ENCODE measurements at regions not wholly inside any gene's neighbourhood (a gene's known extent, or its start where the extent isn't known, plus 50 kb on each side); places are given as distances from the start of the nearest gene placed in this dataset.
"Not testable (repeated sequence)": the region's sequence is repeated elsewhere in the genome, so short reads cannot be mapped to it uniquely, and the experiment has no call there.

DNA sequence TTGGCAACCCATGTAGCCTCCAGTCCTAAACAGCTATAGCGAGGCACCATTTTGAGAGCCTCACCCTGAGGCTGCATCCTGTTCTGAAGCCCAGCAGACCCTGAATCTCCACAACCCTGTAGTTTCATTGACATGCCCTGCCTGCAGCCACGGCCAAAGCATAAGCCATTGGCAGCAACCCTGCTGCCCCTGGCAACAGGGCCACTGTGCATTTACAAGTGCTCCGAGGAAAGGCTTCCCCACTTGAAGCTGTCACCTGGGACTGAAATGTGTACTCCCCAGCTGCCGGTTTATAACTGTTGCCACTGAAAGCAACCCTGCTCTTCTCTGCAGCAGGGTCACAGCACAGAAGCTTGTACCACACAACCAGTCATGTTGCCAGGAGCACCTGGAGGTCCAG, 124.2 kb upstream of the OLFM3 start:
- no peak for DNase-seq (ENCODE audit: low read depth, low spot score)
- Histone ChIP-seq H3K27ac (ENCODE audit: low read depth, low read length) (no peak overlapping the region), H3K27me3 (ENCODE audit: control insufficient read depth, insufficient read depth, low read length) (no peaks in the 10 kb centered on the region), H3K9me3 (ENCODE audit: control insufficient read depth, insufficient read depth, low read length) (peaks cover 12% of the 10 kb centered on the region), H3K4me3 (ENCODE audit: low read depth, low read length) (no peak overlapping the region)
- POLR2A ChIA-PET = no interaction called here
- TF ChIP-seq, protein P1, sequence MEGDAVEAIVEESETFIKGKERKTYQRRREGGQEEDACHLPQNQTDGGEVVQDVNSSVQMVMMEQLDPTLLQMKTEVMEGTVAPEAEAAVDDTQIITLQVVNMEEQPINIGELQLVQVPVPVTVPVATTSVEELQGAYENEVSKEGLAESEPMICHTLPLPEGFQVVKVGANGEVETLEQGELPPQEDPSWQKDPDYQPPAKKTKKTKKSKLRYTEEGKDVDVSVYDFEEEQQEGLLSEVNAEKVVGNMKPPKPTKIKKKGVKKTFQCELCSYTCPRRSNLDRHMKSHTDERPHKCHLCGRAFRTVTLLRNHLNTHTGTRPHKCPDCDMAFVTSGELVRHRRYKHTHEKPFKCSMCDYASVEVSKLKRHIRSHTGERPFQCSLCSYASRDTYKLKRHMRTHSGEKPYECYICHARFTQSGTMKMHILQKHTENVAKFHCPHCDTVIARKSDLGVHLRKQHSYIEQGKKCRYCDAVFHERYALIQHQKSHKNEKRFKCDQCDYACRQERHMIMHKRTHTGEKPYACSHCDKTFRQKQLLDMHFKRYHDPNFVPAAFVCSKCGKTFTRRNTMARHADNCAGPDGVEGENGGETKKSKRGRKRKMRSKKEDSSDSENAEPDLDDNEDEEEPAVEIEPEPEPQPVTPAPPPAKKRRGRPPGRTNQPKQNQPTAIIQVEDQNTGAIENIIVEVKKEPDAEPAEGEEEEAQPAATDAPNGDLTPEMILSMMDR (IDR thresholded peaks at IDR 0.05; ENCODE audit: low read depth, low read length) = no peak
- CTCF ChIA-PET = no interaction called here

DNA sequence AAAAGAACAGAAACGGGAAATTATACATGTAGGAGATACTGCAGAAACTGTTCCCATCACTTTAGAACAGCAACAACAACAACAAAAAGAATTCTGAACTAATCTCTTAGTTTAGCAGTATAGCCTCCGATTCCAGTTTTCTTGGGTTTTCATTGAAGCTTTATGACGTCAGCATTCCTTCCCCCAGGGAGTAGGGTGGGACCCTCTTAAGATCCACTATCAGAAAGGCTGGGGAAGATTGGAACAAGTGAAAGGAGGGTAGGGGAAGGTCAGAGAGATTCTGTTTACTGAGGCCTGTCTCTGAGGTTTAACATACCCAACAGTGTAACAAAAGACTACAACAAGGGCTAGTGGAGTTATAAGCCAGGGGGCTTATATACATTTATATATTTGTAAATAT, 121.4 kb upstream of the OLFM3 start:
- Histone ChIP-seq H3K9me3 (ENCODE audit: control insufficient read depth, insufficient read depth, low read length) (peaks cover 8% of the 10 kb centered on the region), H3K4me3 (ENCODE audit: low read depth, low read length) (no peak overlapping the region), H3K27ac (ENCODE audit: low read depth, low read length) (no peak overlapping the region), H3K27me3 (ENCODE audit: control insufficient read depth, insufficient read depth, low read length) (no peaks in the 10 kb centered on the region)
- TF ChIP-seq, protein P1 (IDR thresholded peaks at IDR 0.05; ENCODE audit: low read depth, low read length) = no peak
- CTCF ChIA-PET = no interaction called here
- POLR2A ChIA-PET = no interaction called here
- DNase-seq (ENCODE audit: low read depth, low spot score) = no peak

DNA sequence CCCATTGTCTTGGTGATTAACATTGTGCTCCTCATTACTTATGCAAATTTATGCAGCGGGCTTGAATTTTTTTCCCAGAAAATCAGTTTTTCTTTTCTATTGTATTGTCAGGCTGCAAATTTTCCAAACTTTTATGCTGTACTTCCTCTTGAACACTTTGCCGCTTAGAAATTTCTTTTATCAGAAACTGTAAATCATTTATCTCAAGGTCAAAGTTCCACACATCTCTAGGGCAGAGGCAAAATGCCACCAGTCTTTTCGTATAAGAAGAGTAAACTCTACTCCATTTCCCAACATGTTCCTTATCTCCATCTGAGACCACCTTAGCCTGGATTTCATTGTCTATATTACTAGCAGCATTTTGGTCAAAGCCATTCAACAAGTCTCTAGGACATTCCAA, 113.9 kb upstream of the OLFM3 start:
- CTCF ChIA-PET = no interaction called here
- H3K4me3 ChIP-seq (ENCODE audit: low read depth, low read length) = no peak overlapping the region
- DNase-seq (ENCODE audit: low read depth, low spot score) = no peak
- TF ChIP-seq, protein P1 (IDR thresholded peaks at IDR 0.05; ENCODE audit: low read depth, low read length) = no peak
- no peaks in the 10 kb centered on the region for H3K27me3 ChIP-seq (ENCODE audit: control insufficient read depth, insufficient read depth, low read length)
- no peaks in the 10 kb centered on the region; the same call in 1 of the 2 replicates for H3K9me3 ChIP-seq (ENCODE audit: control insufficient read depth, insufficient read depth, low read length)
- H3K27ac ChIP-seq (ENCODE audit: low read depth, low read length) = no peak overlapping the region
- POLR2A ChIA-PET = no interaction called here

DNA sequence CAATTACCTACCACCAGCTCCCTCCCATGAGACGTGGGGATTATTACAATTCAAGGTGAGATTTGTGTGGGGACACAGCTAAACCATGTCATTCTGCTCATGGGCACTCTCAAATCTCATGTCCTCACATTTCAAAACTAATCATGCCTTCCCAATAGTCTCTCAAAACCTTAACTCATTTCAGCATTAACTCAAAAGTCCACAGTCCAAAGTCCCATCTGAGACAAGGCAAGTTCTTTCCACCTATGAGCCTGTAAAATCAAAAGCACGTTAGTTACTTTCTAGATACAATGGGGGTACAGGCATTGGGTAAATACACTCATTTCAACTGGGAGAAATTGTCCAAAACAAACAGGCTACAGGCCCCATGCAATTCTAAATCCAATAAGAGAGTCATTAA, 112.8 kb upstream of the OLFM3 start:
- H3K27ac ChIP-seq (ENCODE audit: low read depth, low read length); H3K4me3 ChIP-seq (ENCODE audit: low read depth, low read length); POLR2A ChIA-PET; H3K9me3 ChIP-seq (ENCODE audit: control insufficient read depth, insufficient read depth, low read length); CTCF ChIA-PET; H3K27me3 ChIP-seq (ENCODE audit: control insufficient read depth, insufficient read depth, low read length); DNase-seq (ENCODE audit: low read depth, low spot score): not testable (repeated sequence)

DNA sequence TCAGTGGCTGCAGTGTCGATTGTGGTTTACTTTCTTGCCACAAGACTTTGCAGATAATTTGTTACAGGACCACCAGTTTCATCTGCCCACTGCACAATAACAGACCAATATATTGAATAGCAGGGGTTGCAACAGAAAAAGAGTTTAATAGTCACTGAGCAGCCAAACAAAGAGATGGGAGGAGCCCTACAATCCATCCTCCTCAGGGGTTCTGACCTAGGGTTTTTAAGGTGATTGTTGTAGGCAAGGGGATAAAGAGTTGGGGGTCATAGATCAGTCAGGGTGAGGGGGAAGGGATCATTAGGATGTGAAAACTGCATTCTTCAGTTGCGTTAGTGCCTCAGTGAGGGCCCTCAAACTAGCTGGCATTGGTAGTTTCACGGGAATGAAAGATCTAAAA, 110.7 kb upstream of the OLFM3 start:
- H3K27ac ChIP-seq (ENCODE audit: low read depth, low read length) = no peak overlapping the region
- TF ChIP-seq, protein P1 (IDR thresholded peaks at IDR 0.05; ENCODE audit: low read depth, low read length) = no peak
- H3K4me3 ChIP-seq (ENCODE audit: low read depth, low read length) = no peak overlapping the region
- no peaks in the 10 kb centered on the region for H3K27me3 ChIP-seq (ENCODE audit: control insufficient read depth, insufficient read depth, low read length)
- POLR2A ChIA-PET = no interaction called here
- DNase-seq (ENCODE audit: low read depth, low spot score) = no peak
- CTCF ChIA-PET = no interaction called here
- H3K9me3 ChIP-seq (ENCODE audit: control insufficient read depth, insufficient read depth, low read length) = no peaks in the 10 kb centered on the region; the same call in 1 of the 2 replicates

DNA sequence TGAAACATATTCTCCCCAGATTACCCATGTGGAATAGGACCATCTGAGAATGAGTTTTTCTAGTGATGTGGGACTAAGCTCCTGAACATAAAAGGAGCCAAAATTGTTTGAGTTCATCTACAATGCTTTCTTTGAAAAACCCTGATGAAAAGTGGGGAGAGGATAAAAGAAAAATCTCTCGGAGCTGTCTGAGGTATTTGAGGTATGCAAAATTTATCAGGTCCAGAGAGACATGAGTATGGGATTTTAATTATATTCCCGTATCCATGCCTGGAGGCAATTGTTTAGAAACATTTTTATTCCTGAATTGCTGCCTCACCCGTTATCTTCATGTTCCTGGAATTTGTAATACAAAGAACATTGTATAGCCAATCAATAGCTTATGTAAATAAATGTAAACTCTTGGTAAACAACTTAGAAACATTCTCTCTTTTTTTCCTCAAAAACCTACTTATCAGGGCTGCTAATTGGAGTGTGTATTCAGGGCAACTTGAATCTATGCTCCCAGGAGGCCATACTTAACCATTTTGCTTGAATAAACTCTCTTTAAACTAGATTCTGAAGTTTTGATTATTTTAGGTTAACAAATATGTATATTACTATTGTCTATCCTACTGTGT, 109.3 kb upstream of the OLFM3 start:
- TF ChIP-seq, protein P1 (IDR thresholded peaks at IDR 0.05; ENCODE audit: low read depth, low read length) = no peak
- POLR2A ChIA-PET = no interaction called here
- DNase-seq (ENCODE audit: low read depth, low spot score) = no peak
- H3K4me3 ChIP-seq (ENCODE audit: low read depth, low read length) = no peak overlapping the region
- CTCF ChIA-PET = no interaction called here
- peaks cover 3% of the 10 kb centered on the region; the same call in 1 of the 2 replicates for H3K9me3 ChIP-seq (ENCODE audit: control insufficient read depth, insufficient read depth, low read length)
- H3K27ac ChIP-seq (ENCODE audit: low read depth, low read length) = no peak overlapping the region
- no peaks in the 10 kb centered on the region for H3K27me3 ChIP-seq (ENCODE audit: control insufficient read depth, insufficient read depth, low read length)

Measured in AG04450 (cell line).